ENCODE measurements at regions not wholly inside any gene's neighbourhood (a gene's known extent, or its start where the extent isn't known, plus 50 kb on each side); places are given as distances from the start of the nearest gene placed in this dataset.

- DNase-seq = no peak
- Mint-ChIP-seq H3K4me3 (no peak overlapping the region), H3K27ac (no peak overlapping the region), H3K9me3 (peaks cover 0 to 8% (median 3%) of the 10 kb centered on the region in 8 donors), H3K36me3 (no peaks in the 10 kb centered on the region), H3K4me1 (no peaks in the 10 kb centered on the region), H3K27me3 (no peaks in the 10 kb centered on the region)
- intact Hi-C loops (cut with micrococcal nuclease) = no loop called here
- no peak overlapping the region for H3K27ac ChIP-seq (ENCODE audit: low read depth, low read length)
- CTCF ChIA-PET (ENCODE audit: partially characterized antibody) = no interaction called here
- H3K27me3 ChIP-seq (ENCODE audit: insufficient read depth, low read length) = no peaks in the 10 kb centered on the region
- POLR2A ChIA-PET (ENCODE audit: partially characterized antibody) = no interaction called here
- no peaks in the 10 kb centered on the region for H3K36me3 ChIP-seq (ENCODE audit: insufficient read depth, low read length)
- H3K4me1 ChIP-seq (ENCODE audit: insufficient read depth, low read length) = no peaks in the 10 kb centered on the region
- no peak overlapping the region for H3K4me3 ChIP-seq (ENCODE audit: low read length in 2 of 2)
- no peaks in the 10 kb centered on the region for H3K9me3 ChIP-seq (ENCODE audit: control insufficient read depth in 1 of 2, low read length in 2 of 2)
Measured at GRCh38 chr13:61029064-61029463, 386.6 kb downstream of the PCDH20 start.

- Mint-ChIP-seq H3K27ac (no peak overlapping the region), H3K4me3 (no peak overlapping the region), H3K9me3 (peaks cover 0 to 13% (median 4%) of the 10 kb centered on the region in 8 donors), H3K36me3 (no peaks in the 10 kb centered on the region), H3K27me3 (no peaks in the 10 kb centered on the region), H3K4me1 (no peaks in the 10 kb centered on the region)
- H3K4me1 ChIP-seq (ENCODE audit: insufficient read depth, low read length) = no peaks in the 10 kb centered on the region
- intact Hi-C loops (cut with micrococcal nuclease) = no loop called here
- ChIA-PET CTCF (ENCODE audit: partially characterized antibody) (no interaction called here), POLR2A (ENCODE audit: partially characterized antibody) (no interaction called here)
- H3K27ac ChIP-seq (ENCODE audit: low read depth, low read length) = no peak overlapping the region
- no peaks in the 10 kb centered on the region for H3K9me3 ChIP-seq (ENCODE audit: control insufficient read depth in 1 of 2, low read length in 2 of 2)
- no peaks in the 10 kb centered on the region for H3K36me3 ChIP-seq (ENCODE audit: insufficient read depth, low read length)
- H3K27me3 ChIP-seq (ENCODE audit: insufficient read depth, low read length) = no peaks in the 10 kb centered on the region
- H3K4me3 ChIP-seq (ENCODE audit: low read length in 2 of 2) = no peak overlapping the region
- DNase-seq = no peak
Measured at GRCh38 chr13:61024046-61024445, 391.6 kb downstream of the PCDH20 start.

- POLR2A ChIA-PET (ENCODE audit: partially characterized antibody) = no interaction called here
Measured at GRCh38 chr13:61021838-61022237, 393.8 kb downstream of the PCDH20 start.

GRCh38 chr13:61013796-61014195 lies 401.9 kb downstream of the PCDH20 start:
- H3K36me3 ChIP-seq (ENCODE audit: insufficient read depth, low read length) = no peaks in the 10 kb centered on the region
- no peaks in the 10 kb centered on the region for H3K27me3 ChIP-seq (ENCODE audit: insufficient read depth, low read length)
- intact Hi-C loops (cut with micrococcal nuclease) = no loop called here
- H3K27ac ChIP-seq (ENCODE audit: low read depth, low read length) = no peak overlapping the region
- ChIA-PET POLR2A (ENCODE audit: partially characterized antibody) (no interaction called here), CTCF (ENCODE audit: partially characterized antibody) (no interaction called here)
- H3K4me3 Mint-ChIP-seq = no peak overlapping the region
- no peaks in the 10 kb centered on the region for H3K27me3 Mint-ChIP-seq
- H3K9me3 Mint-ChIP-seq = peaks cover 2 to 14% (median 6%) of the 10 kb centered on the region in 8 donors
- H3K4me1 Mint-ChIP-seq = no peaks in the 10 kb centered on the region
- no peak overlapping the region for H3K4me3 ChIP-seq (ENCODE audit: low read length in 2 of 2)
- no peak overlapping the region for H3K27ac Mint-ChIP-seq
- no peaks in the 10 kb centered on the region for H3K36me3 Mint-ChIP-seq
- H3K9me3 ChIP-seq (ENCODE audit: control insufficient read depth in 1 of 2, low read length in 2 of 2) = no peaks in the 10 kb centered on the region
- no peaks in the 10 kb centered on the region for H3K4me1 ChIP-seq (ENCODE audit: insufficient read depth, low read length)
- DNase-seq = no peak

More at GRCh38 chr13:61021838-61022237, 393.8 kb downstream of the PCDH20 start:
- intact Hi-C loops (cut with micrococcal nuclease) = no loop called here
- no peaks in the 10 kb centered on the region for H3K27me3 Mint-ChIP-seq
- Histone ChIP-seq H3K4me1 (ENCODE audit: insufficient read depth, low read length) (no peaks in the 10 kb centered on the region), H3K9me3 (ENCODE audit: control insufficient read depth in 1 of 2, low read length in 2 of 2) (no peaks in the 10 kb centered on the region), H3K27me3 (ENCODE audit: insufficient read depth, low read length) (no peaks in the 10 kb centered on the region), H3K4me3 (ENCODE audit: low read length in 2 of 2) (no peak overlapping the region), H3K36me3 (ENCODE audit: insufficient read depth, low read length) (no peaks in the 10 kb centered on the region), H3K27ac (ENCODE audit: low read depth, low read length) (no peak overlapping the region)
- H3K36me3 Mint-ChIP-seq = no peaks in the 10 kb centered on the region
- H3K4me3 Mint-ChIP-seq = no peak overlapping the region
- no peaks in the 10 kb centered on the region for H3K4me1 Mint-ChIP-seq
- CTCF ChIA-PET (ENCODE audit: partially characterized antibody) = no interaction called here
- peaks cover 0 to 14% (median 5%) of the 10 kb centered on the region in 8 donors for H3K9me3 Mint-ChIP-seq
- no peak overlapping the region for H3K27ac Mint-ChIP-seq
- DNase-seq = no peak

GRCh38 chr13:61010358-61010757 lies 405.3 kb downstream of the PCDH20 start:
- H3K27me3 ChIP-seq (ENCODE audit: insufficient read depth, low read length) = no peaks in the 10 kb centered on the region

GRCh38 chr13:61002686-61003085 lies 413.0 kb downstream of the PCDH20 start:
- intact Hi-C loops (cut with micrococcal nuclease) = no loop called here
- H3K27ac Mint-ChIP-seq = no peak overlapping the region
- Histone ChIP-seq H3K4me1 (ENCODE audit: insufficient read depth, low read length) (no peaks in the 10 kb centered on the region), H3K9me3 (ENCODE audit: control insufficient read depth in 1 of 2, low read length in 2 of 2) (peaks cover 0 to 5% of the 10 kb centered on the region in 2 donors), H3K4me3 (ENCODE audit: low read length in 2 of 2) (no peak overlapping the region), H3K27ac (ENCODE audit: low read depth, low read length) (no peak overlapping the region), H3K36me3 (ENCODE audit: insufficient read depth, low read length) (no peaks in the 10 kb centered on the region), H3K27me3 (ENCODE audit: insufficient read depth, low read length) (no peaks in the 10 kb centered on the region)
- H3K9me3 Mint-ChIP-seq = peaks cover 0 to 32% (median 13%) of the 10 kb centered on the region in 8 donors
- no peaks in the 10 kb centered on the region for H3K4me1 Mint-ChIP-seq
- no peaks in the 10 kb centered on the region for H3K36me3 Mint-ChIP-seq
- ChIA-PET CTCF (ENCODE audit: partially characterized antibody) (no interaction called here), POLR2A (ENCODE audit: partially characterized antibody) (no interaction called here)
- DNase-seq = no peak
- H3K4me3 Mint-ChIP-seq = no peak overlapping the region
- H3K27me3 Mint-ChIP-seq = no peaks in the 10 kb centered on the region

More at GRCh38 chr13:61010358-61010757, 405.3 kb downstream of the PCDH20 start:
- no peaks in the 10 kb centered on the region for H3K36me3 Mint-ChIP-seq
- H3K4me1 Mint-ChIP-seq = no peaks in the 10 kb centered on the region
- Histone ChIP-seq H3K4me3 (ENCODE audit: low read length in 2 of 2) (no peak overlapping the region), H3K27ac (ENCODE audit: low read depth, low read length) (no peak overlapping the region), H3K36me3 (ENCODE audit: insufficient read depth, low read length) (no peaks in the 10 kb centered on the region), H3K4me1 (ENCODE audit: insufficient read depth, low read length) (no peaks in the 10 kb centered on the region), H3K9me3 (ENCODE audit: control insufficient read depth in 1 of 2, low read length in 2 of 2) (no peaks in the 10 kb centered on the region)
- no peak overlapping the region for H3K4me3 Mint-ChIP-seq
- intact Hi-C loops (cut with micrococcal nuclease) = no loop called here
- POLR2A ChIA-PET (ENCODE audit: partially characterized antibody) = no interaction called here
- H3K27me3 Mint-ChIP-seq = no peaks in the 10 kb centered on the region
- no peak overlapping the region for H3K27ac Mint-ChIP-seq
- peaks cover 8 to 34% (median 14%) of the 10 kb centered on the region in 8 donors for H3K9me3 Mint-ChIP-seq
- no peak for DNase-seq
- CTCF ChIA-PET (ENCODE audit: partially characterized antibody) = no interaction called here

- intact Hi-C loops (cut with micrococcal nuclease) = no loop called here
- no peak overlapping the region for H3K4me3 Mint-ChIP-seq
- peaks cover 0 to 7% (median 2%) of the 10 kb centered on the region in 8 donors for H3K9me3 Mint-ChIP-seq
- no peak overlapping the region for H3K27ac Mint-ChIP-seq
- H3K9me3 ChIP-seq (ENCODE audit: control insufficient read depth in 1 of 2, low read length in 2 of 2) = no peaks in the 10 kb centered on the region
- DNase-seq = no peak
- ChIA-PET CTCF (ENCODE audit: partially characterized antibody) (no interaction called here), POLR2A (ENCODE audit: partially characterized antibody) (no interaction called here)
- H3K27ac ChIP-seq (ENCODE audit: low read depth, low read length) = no peak overlapping the region
- no peak overlapping the region for H3K4me3 ChIP-seq (ENCODE audit: low read length in 2 of 2)
- H3K36me3 ChIP-seq (ENCODE audit: insufficient read depth, low read length) = no peaks in the 10 kb centered on the region
- no peaks in the 10 kb centered on the region for H3K4me1 Mint-ChIP-seq
- no peaks in the 10 kb centered on the region for H3K27me3 Mint-ChIP-seq
- H3K36me3 Mint-ChIP-seq = no peaks in the 10 kb centered on the region
- no peaks in the 10 kb centered on the region for H3K27me3 ChIP-seq (ENCODE audit: insufficient read depth, low read length)
- H3K4me1 ChIP-seq (ENCODE audit: insufficient read depth, low read length) = no peaks in the 10 kb centered on the region
Measured at GRCh38 chr13:60990032-60990733, 425.5 kb downstream of the PCDH20 start.

- no peak overlapping the region for H3K27ac Mint-ChIP-seq
- no peaks in the 10 kb centered on the region for H3K36me3 ChIP-seq (ENCODE audit: insufficient read depth, low read length)
Measured at GRCh38 chr13:60986301-60986700, 429.3 kb downstream of the PCDH20 start.

More at GRCh38 chr13:60986301-60986700, 429.3 kb downstream of the PCDH20 start:
- intact Hi-C loops (cut with micrococcal nuclease) = no loop called here
- H3K4me1 ChIP-seq (ENCODE audit: insufficient read depth, low read length) = no peaks in the 10 kb centered on the region
- H3K4me3 Mint-ChIP-seq = no peak overlapping the region
- H3K4me3 ChIP-seq (ENCODE audit: low read length in 2 of 2) = no peak overlapping the region
- no peak overlapping the region for H3K27ac ChIP-seq (ENCODE audit: low read depth, low read length)
- CTCF ChIA-PET (ENCODE audit: partially characterized antibody) = no interaction called here
- H3K36me3 Mint-ChIP-seq = no peaks in the 10 kb centered on the region
- no peaks in the 10 kb centered on the region for H3K9me3 ChIP-seq (ENCODE audit: control insufficient read depth in 1 of 2, low read length in 2 of 2)
- no peaks in the 10 kb centered on the region for H3K27me3 ChIP-seq (ENCODE audit: insufficient read depth, low read length)
- POLR2A ChIA-PET (ENCODE audit: partially characterized antibody) = no interaction called here
- no peak for DNase-seq
- no peaks in the 10 kb centered on the region for H3K4me1 Mint-ChIP-seq
- peaks cover 0 to 4% (median 1%) of the 10 kb centered on the region in 8 donors for H3K9me3 Mint-ChIP-seq
- H3K27me3 Mint-ChIP-seq = no peaks in the 10 kb centered on the region

Measured in CD4-positive, alpha-beta memory T cell (primary cell).